ENCODE measurements at regions not wholly inside any gene's neighbourhood (a gene's known extent, or its start where the extent isn't known, plus 50 kb on each side); places are given as distances from the start of the nearest gene placed in this dataset.

DNA sequence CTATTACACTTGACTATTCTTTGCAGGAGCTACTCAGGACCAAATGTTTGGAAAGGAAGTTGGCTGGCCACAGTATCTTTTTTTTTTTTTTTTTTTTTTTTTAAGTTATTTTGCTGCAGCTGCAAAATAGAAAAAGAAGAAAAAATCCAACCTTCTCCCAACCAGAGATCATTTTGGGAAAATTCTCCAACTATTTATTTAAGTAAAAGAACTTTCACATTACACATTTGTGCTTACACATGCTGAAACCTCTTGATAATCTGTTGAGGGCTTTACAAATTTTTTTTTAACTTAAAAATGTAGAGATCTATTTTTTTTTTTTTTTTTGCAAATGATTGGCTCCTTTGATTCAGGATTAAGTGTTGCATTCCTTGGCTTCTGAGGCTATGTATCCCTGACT lies 148.0 kb downstream of the POLR2M start:
- Histone ChIP-seq H2BK12ac (ENCODE audit: low read depth, low read length) (no peak overlapping the region), H4K20me1 (replicated peaks in 1 of 2; ENCODE audit: control insufficient read depth in 1 of 2, insufficient read depth in 2 of 2, low read length in 2 of 2) (no peaks in the 10 kb centered on the region), H3K14ac (ENCODE audit: insufficient read length) (no peak overlapping the region), H3K23ac (ENCODE audit: insufficient read length) (no peak overlapping the region), H4K5ac (ENCODE audit: insufficient read length, low read depth, low read length) (no peak overlapping the region), H3K27ac (ENCODE audit: low read depth, low read length) (no peak overlapping the region), H3K27me3 (replicated peaks in 1 of 4; ENCODE audit: control insufficient read depth in 3 of 4, extremely low read depth in 1 of 4, insufficient read depth in 3 of 4, low read length in 3 of 4) (no peaks in the 10 kb centered on the region), H3K36me3 (ENCODE audit: control insufficient read depth in 2 of 4, insufficient read depth in 4 of 4, low read length in 3 of 4) (no peaks in the 10 kb centered on the region), H4K91ac (replicated peaks; ENCODE audit: insufficient read length, low read length) (no peak overlapping the region), H3K79me1 (ENCODE audit: low read depth, low read length) (no peaks in the 10 kb centered on the region), H3K4me3 (ENCODE audit: extremely low read depth in 1 of 4, insufficient read depth in 2 of 4, low read depth in 3 of 4, low read length in 4 of 4) (no peak overlapping the region), H3K79me2 (ENCODE audit: control insufficient read depth in 1 of 2, insufficient read depth in 2 of 2, low read length in 2 of 2) (no peaks in the 10 kb centered on the region), H4K8ac (ENCODE audit: extremely low read depth, insufficient read depth, low read length) (no peak overlapping the region), H3K4ac (replicated peaks; ENCODE audit: insufficient read length, low read depth, low read length) (no peak overlapping the region), H3K9me3 (ENCODE audit: insufficient read depth in 2 of 2, low read depth in 1 of 2, low read length in 1 of 2) (no peaks in the 10 kb centered on the region), H2AK5ac (ENCODE audit: low read depth, low read length) (no peak overlapping the region), H3K56ac (replicated peaks; ENCODE audit: insufficient read length, low read depth, low read length) (no peak overlapping the region), H2BK15ac (ENCODE audit: low read length) (no peak overlapping the region), H3K9ac (replicated peaks in 1 of 4; ENCODE audit: extremely low read depth in 1 of 4, low read depth in 3 of 4, low read length in 3 of 4) (no peak overlapping the region), H2BK20ac (ENCODE audit: low read length) (no peak overlapping the region), H3K4me2 (ENCODE audit: insufficient read depth in 1 of 2, low read depth in 2 of 2, low read length in 2 of 2) (no peak overlapping the region), H3K4me1 (replicated peaks in 1 of 4; ENCODE audit: control insufficient read depth in 3 of 4, insufficient read depth in 4 of 4, low read length in 3 of 4) (no peaks in the 10 kb centered on the region), H2BK5ac (ENCODE audit: low read depth, low read length) (no peak overlapping the region), H3K18ac (ENCODE audit: extremely low read depth, low read length) (no peak overlapping the region), H2BK120ac (replicated peaks; ENCODE audit: low read depth, low read length) (no peak overlapping the region), H3K23me2 (ENCODE audit: low read depth, low read length) (no peaks in the 10 kb centered on the region), H2AFZ (ENCODE audit: low read length) (no peak overlapping the region)
- ChIA-PET POLR2A (ENCODE audit: partially characterized antibody) (no interaction called here), CTCF (ENCODE audit: partially characterized antibody) (interaction anchor here (0.7 to 1.6 kb wide), 5 partner anchors 92 to 262 kb away, joined by 3 to 7 read pairs (median 5); no protein-coding TSS in a partner anchor)
- DNase-seq (ENCODE audit: low read depth in 1 of 2, low spot score in 2 of 2) (no peak), FAIRE-seq (no peak)
- TF ChIP-seq TAF7 (optimal IDR thresholded peaks at IDR 0.05; ENCODE audit: borderline replicate concordance, low read depth, low read length) (no peak), TEAD4 (IDR thresholded peaks at IDR 0.05; ENCODE audit: low read depth, low read length) (no peak)

All from H1 (cell line).